ENCODE measurements at regions not wholly inside any gene's neighbourhood (a gene's known extent, or its start where the extent isn't known, plus 50 kb on each side); places are given as distances from the start of the nearest gene placed in this dataset.

DNA sequence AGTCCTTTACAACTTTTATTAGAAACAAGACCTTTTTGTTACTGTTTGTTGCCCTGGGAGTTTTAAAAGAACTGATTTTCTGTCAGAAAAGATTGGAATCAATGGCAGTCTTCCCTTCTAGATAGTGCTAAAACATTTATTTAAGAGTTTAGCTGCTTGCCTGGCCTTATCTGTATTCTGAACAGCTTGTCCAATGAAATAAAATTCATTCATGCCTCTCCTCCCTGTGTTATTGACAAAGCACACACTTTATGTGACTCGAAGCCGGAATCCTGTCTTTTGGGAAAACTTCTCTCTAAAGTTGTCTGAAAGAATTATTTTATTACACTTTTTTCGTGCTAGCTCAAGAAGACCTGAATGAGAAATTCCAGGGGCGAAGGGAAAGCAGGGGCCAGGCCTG lies 992.5 kb downstream of the TYW1 start:
- DNase-seq, result no peak
- in situ Hi-C loops (cut with MboI; ENCODE audit: low pct_unique_long_range_greater_than_20kb, low sequenced_read_pairs), result no loop called here

DNA sequence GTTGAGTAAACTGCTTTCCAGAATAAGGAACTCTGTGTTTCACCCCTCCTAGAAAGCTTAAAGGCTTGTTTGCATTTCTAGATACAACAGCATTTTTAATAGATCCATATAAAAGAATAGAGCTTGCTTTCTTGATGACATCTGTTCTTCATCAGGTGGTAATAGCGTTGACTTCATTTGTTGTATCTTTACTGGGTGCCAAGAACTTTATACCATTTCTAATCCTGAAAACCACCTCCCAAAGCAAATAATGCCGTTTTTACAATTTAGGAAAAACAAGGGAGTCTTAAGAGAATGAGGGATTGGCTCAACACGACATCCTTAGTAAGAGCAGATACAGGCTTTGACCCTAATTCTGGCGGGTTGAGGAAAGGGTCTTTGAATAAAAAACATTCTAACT lies 993.4 kb downstream of the TYW1 start:
- no peak for DNase-seq
- in situ Hi-C loops (cut with MboI; ENCODE audit: low pct_unique_long_range_greater_than_20kb, low sequenced_read_pairs), result no loop called here

DNA sequence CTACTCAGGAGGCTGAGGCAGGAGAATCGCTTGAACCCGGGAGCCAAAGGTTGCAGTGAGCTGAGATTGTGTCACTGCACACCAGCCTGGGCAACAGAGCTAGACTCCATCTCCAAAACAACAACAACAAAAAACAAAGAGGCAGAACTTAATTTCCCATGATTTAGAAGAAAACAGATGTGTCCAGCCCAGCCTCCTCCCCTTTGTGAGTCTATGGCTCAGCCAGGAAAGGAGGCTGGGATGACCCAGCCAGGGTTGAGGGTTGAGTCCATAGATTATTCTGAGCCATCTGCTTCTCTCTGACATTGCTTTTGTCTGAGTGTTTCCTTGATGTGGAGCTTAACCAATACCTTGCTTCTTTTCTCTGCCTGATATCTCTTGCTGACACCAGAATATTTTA lies 994.1 kb downstream of the TYW1 start:
- no peak for DNase-seq
- in situ Hi-C loops (cut with MboI; ENCODE audit: low pct_unique_long_range_greater_than_20kb, low sequenced_read_pairs), result no loop called here

DNA sequence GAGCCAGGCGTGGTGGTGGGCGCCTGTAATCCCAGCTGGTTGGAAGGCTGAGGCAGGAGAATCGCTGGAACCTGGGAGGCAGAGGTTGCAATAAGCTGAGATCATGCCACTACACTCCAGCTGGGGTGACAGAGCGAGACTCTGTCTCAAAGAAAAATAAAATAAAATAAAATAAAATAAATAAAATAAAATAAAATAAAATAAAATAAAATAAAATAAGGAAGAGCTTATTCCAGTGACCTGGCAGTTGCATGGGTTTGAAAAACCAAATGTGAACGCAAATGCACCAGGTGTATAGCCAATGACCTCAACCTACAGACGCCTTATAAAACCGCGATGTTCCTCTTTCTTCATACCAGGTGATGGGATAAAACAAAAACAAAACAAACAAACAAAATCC lies 995.7 kb downstream of the TYW1 start:
- in situ Hi-C loops (cut with MboI; ENCODE audit: low pct_unique_long_range_greater_than_20kb, low sequenced_read_pairs), result no loop called here

DNA sequence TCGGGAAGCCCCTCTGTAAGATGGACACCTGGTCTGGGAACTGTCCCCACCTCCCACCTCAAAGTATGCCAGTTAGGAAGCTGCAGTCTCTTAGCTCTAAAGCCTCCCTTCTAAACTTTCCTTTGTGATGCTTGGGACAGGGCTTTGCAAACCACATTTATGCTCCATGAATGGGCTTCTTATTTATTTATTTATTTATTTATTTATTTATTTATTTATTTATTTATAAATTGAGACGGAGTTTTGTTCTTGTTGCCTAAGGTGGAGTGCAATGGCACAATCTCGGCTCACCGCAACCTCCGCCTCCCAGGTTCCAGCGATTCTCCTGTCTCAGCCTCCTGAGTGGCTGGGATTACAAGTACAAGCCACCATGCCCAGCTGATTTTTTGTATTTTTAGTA lies 1009.4 kb downstream of the TYW1 start:
- no peak for DNase-seq
- in situ Hi-C loops (cut with MboI; ENCODE audit: low pct_unique_long_range_greater_than_20kb, low sequenced_read_pairs), result no loop called here

More for the DNA sequence above, 995.7 kb downstream of the TYW1 start:
- no peak for DNase-seq

DNA sequence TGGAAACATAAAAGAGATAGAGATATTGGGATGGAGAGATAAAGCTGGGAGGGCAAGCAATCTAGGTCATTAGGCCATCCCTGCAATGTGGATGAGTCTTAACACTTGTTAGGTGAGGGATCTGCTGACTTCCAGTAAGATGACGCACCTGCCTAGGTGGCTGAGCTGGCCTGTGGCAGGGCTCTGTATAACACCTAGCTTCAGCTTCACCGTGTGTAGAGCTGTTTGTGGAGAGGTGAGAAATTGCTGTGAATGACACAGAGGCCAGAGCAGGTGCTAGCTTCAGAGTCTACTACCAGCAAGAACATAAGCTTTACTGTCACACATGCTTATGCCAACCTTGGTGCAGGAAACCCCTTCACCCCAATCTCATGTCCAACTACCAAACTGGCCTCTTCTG lies 1010.0 kb downstream of the TYW1 start:
- no peak for DNase-seq
- in situ Hi-C loops (cut with MboI; ENCODE audit: low pct_unique_long_range_greater_than_20kb, low sequenced_read_pairs), result no loop called here

DNA sequence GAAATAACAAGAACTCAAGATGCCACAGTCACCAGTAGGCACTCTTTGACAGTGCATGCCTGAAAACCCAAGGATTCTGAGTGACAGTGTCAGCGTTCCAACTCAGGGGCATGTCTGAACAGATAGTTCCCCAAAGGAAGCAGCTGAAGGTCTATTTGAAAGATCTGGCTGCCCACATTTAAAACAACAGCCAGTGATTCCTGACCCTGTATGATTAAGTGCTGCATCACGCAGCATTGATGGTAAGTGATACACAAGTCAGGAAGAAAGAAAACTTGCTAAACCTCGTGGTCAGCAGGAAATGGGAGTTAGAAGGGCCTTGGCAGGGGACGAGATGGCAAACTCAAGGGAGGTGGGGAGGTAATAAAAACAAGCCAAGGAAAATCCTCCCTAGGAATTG lies 1013.1 kb downstream of the TYW1 start:
- DNase-seq, result no peak
- in situ Hi-C loops (cut with MboI; ENCODE audit: low pct_unique_long_range_greater_than_20kb, low sequenced_read_pairs), result no loop called here

DNA sequence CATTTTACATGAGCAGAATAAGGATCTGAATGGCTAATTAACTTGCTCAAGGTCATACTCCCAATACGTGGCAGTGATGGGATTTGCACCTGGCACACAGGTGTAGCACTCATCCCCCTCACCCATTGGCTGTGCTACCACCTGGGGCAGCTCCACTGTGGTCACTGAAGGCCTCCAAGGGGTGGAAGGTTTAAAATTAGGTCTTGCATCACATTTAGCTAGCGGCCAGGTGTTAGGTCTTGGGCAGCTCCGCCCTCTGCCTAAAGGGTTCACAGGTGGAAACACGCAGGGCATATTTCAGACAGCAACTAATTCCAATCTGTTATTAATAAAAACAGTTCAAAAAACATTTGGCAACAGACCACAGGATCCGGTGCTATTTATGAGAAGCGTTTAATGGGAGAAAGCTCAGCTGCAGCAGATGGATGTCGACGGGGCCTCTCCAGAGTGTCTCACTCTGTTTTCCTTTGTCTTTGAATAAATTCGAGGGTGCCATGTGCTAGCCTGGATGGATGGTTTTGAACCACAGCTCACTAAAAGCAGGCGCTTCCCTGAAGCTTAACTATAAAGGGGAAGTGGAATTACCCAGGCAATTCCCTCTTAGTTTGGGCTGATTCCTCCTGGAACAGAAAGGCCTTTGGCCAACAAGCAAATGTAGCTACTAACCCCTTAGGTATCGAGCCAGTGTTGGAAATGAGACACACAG lies 1017.6 kb downstream of the TYW1 start:
- in situ Hi-C loops (cut with MboI; ENCODE audit: low pct_unique_long_range_greater_than_20kb, low sequenced_read_pairs), result no loop called here
- DNase-seq, result no peak

DNA sequence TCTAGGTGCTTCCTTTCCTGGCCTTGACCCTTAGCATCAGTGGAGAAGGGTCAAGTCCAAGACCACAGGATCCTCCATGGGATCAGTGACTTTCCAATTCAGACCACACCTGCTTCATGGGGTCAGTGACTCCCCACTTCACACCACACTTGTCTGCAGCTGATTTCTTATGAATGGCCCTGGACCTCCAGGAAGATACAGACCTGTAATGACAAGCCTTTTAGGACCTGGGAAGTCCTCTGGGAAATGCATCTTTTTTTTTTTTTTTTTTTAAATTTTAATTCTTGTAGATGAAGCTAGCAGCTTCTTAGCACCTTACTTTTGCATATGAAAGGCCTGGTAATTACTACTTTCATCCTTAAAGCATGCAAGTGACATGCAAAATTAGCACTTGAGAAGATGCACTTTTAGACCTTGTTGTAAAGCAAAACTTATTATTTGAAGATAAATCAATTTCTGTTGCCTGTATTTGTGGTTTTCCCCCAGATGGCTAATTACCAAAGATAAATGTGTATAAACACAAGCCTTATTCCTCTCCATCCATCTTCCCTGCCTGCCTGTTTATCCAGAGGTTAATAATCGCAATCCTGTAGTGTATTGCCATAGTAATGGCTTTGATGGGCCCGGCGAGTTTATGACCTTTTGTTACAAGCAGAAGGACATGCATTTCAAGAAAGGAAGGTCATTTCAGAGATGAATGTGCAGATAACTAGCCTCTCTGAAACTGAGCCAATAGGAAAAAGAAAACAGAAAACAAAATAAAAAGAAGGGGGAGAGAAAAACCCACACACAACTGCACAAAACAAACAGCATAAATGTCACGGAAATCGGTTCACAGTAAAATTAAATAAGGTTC lies 1018.7 kb downstream of the TYW1 start:
- no peak for DNase-seq
- in situ Hi-C loops (cut with MboI; ENCODE audit: low pct_unique_long_range_greater_than_20kb, low sequenced_read_pairs), result no loop called here

DNA sequence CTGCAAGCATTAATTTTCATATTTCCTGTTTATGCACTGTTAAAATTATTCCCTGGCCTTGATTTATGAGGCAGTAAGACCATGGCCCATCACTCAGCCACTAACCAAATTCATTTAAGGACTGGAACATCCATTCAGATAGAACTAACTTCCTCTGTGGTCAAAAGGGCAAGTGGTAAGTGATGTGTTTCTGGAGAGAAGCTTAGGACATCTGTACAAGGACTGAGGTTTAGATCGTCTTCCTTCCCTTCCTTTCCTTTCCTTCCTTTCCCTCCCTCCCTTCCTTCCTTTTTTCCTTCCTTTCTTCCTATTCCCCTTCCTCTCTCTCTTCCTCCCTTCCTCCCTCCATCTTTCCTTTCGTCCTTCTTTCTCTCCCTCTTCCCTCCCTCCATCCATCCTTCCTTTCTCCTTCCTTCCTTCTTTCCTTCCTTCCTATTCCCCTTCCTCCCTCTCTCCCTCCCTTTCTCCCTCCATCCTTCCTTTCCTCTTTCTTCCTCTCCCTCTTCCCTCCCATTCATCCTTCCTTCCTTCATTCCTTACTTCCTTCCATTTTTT lies 1019.4 kb downstream of the TYW1 start:
- no peak for DNase-seq
- in situ Hi-C loops (cut with MboI; ENCODE audit: low pct_unique_long_range_greater_than_20kb, low sequenced_read_pairs), result no loop called here

DNA sequence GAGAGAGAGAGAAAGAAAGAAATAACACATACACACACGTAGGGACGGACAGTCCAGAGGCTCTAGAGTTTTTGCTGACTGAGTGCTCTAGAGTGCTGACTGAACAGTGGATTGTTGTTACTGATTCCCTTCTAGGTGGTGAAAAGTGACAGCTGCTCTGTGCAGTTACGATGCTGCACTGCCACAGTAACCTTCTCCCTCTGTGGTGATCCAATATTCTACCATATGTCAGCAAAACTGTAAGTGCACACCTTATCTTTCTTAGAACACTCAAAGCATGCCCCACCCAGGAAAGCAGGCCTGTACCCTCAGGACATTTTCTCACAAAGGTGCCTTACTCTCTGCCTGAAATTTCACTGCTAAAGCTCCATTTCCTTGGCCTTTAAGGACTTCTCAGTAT lies 1023.5 kb downstream of the TYW1 start:
- in situ Hi-C loops (cut with MboI; ENCODE audit: low pct_unique_long_range_greater_than_20kb, low sequenced_read_pairs), result no loop called here
- DNase-seq, result no peak

DNA sequence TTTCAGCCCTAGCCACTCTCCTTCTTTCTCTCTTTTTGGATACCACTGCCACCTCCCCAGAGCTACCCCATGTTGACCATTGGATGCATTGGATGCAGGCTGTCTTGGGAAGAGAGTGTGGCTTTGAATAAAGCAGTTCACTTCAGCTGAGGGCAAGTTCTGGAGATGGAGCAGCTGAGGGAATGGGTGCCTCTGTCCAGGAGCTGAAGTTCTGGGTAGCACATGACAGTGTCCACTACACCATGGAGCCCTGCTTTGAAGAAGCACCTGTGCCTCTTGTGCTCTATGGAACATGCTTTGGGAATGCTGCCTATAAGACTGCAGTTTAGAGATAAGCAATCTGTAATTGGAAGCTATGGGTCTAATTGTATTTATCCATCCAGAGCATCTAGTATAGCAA lies 1028.7 kb downstream of the TYW1 start:
- no peak for DNase-seq
- in situ Hi-C loops (cut with MboI; ENCODE audit: low pct_unique_long_range_greater_than_20kb, low sequenced_read_pairs), result no loop called here

DNA sequence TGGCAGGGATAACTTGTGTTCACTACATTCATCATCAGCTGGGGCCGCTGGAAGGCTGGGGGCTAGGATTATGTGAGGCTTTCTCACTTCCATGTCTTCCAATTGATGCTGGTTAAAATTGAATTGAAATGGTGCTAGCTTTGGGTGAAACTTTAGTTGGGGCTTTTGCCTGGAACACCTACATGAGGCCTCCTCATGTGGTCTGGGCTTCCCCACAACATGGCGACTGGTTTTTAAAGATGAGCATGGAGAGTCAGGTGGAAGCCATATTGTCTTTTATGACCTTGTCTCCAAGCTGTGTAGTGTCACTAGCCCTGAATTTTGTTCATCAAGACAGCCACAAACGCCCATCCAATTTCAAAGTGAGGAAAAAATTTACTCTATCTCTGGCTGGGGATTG lies 1033.9 kb downstream of the TYW1 start:
- in situ Hi-C loops (cut with MboI; ENCODE audit: low pct_unique_long_range_greater_than_20kb, low sequenced_read_pairs), result no loop called here
- DNase-seq, result no peak

DNA sequence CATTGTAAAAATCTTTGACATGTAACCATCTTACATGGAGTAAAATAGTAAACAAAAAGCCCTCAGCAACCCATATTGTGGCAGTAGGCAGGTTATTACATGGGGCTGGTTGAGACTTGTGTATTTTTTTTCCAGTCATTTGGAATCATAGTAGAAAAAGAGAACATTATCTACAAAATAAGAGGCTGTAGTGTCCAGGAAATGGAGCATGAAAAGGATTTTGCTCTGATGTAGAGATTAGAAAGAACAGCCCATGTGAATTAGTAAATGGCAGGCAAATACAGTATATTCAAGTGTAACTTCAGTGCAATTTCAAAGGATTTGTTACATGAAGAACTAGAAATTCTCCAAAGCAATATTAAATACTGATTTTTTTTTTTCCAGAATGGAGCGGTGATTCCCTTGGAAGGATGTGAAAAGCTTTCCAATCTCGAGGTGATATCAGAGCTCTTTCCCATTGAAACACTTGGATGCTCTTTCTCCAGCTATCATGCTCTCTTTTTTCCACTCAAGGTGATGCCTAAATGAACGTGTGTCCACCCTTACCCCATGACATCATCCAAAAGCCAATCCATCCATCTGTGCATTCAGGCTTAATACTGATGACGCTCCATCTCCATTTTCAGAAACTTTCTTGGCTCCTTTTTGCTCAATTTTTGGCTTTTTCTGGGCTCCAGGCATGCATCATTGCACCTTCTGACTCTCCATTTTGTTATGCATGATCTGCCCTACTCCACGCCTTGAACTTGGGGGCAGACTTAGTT lies 1034.7 kb downstream of the TYW1 start:
- no peak for DNase-seq
- in situ Hi-C loops (cut with MboI; ENCODE audit: low pct_unique_long_range_greater_than_20kb, low sequenced_read_pairs), result no loop called here

DNA sequence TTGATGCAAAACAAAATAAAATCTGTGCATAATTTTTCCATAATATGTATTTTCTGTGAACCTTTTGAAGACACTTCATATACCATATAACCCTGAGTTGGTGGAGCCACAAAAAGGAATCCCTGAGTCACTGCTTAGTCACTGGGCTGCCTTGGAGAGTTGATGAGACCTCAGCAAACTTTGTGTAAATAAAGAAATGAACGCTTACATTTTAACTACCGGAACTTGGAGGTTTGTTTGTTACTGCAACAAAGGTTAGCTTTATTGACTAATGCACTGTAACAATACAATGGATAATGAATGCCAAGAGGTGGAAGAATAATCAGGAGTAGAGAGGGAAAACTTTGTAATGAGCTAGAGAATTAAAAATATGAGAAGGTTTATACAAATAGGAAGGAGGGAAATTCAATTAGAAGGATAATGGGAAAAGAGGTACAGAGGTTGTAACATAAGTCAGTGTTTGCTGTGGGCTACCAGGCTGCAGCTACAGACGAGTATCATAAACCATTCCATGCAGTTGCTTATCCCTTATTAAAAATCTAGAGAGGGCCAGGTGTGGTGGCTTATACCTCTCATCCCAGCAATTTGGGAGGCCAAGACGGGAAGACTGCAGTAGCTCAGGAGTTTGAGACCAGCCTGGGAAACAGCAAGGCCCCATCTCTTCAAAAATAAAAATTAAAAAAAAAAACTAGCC lies 1042.1 kb downstream of the TYW1 start:
- in situ Hi-C loops (cut with MboI; ENCODE audit: low pct_unique_long_range_greater_than_20kb, low sequenced_read_pairs), result no loop called here

DNA sequence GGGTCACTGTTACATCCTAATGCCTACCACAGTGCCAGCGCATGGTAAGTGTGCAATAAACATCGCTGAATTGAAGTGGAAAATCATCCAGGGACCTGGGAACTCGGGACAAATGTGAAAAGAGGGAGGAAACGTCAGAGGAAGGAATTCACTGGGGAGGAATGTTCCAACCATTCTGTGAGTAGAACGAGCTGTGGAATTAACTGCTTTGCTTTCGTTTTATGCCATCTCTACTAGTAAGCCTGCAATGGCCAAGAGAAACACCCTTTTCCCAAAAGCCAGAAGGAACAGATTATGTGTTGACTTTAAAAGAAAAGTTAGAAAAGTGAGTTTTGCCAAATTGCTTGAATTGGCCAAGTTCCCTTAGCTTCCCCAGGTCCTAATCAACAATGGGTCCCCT lies 1044.9 kb downstream of the TYW1 start:
- no peak for DNase-seq
- in situ Hi-C loops (cut with MboI; ENCODE audit: low pct_unique_long_range_greater_than_20kb, low sequenced_read_pairs), result no loop called here

More for the DNA sequence above, 1042.1 kb downstream of the TYW1 start:
- DNase-seq, result no peak

DNA sequence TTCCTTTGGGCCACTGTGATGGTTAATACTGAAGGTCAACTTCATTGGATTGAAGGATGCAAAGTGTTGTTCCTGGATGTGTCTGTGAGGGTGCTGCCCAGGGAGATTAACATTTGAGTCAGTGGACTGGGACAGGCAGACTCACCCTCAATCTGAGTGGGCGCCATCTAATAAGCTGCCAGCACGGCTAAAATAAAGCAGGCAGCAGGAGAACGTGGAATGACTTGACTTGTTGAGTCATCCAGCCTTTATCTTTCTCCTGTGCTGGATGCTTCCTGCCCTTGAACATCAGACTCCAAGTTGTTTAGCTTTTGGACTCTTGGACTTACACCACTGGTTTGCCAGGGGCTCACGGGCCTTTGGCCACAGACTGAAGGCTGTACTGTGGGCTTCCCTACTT lies 1046.9 kb downstream of the TYW1 start:
- in situ Hi-C loops (cut with MboI; ENCODE audit: low pct_unique_long_range_greater_than_20kb, low sequenced_read_pairs), result no loop called here
- no peak for DNase-seq

DNA sequence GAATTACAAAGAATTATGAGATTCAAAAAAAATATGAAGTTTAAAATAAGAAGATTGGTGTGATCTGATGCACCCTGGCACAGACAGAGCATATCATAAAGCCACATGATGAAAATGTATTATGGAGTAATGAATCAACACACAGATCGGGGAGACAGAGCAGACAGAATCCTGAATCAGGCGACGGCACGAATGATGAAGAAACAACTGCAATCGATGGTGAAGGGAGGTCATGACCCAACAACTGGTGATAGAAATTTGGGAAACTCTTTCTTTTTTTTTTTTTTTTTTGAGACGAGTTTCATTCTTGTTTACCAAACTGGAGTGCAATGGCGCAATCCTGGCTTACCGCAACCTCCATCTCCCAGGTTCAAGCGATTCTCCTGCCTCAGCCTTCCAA lies 1054.0 kb downstream of the TYW1 start:
- in situ Hi-C loops (cut with MboI; ENCODE audit: low pct_unique_long_range_greater_than_20kb, low sequenced_read_pairs), result no loop called here
- no peak for DNase-seq

DNA sequence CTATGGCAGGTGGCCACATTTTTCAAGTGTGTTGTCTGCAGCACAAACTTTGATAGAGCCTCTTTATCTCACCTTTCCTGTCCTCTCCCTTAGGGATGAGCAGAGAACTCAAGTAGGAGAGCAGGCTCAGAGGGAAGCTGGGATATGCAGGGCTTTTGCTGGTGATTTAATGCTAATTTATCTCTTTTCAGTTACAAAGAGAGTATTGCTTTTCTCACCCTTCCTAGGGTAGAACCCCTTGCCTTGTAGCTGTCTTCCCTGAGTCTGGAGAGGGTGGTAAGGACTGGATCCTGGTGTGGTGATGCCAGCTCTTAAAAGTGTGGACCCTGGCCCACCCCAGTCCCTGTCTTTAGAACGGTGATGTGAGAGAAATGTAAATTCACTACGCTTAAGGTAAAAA lies 1061.4 kb downstream of the TYW1 start:
- in situ Hi-C loops (cut with MboI; ENCODE audit: low pct_unique_long_range_greater_than_20kb, low sequenced_read_pairs), result no loop called here
- DNase-seq, result no peak

Data from KBM-7 (cell line).